ENCODE measurements at regions not wholly inside any gene's neighbourhood (a gene's known extent, or its start where the extent isn't known, plus 50 kb on each side); places are given as distances from the start of the nearest gene placed in this dataset.

- TF ChIP-seq GATA3 (IDR thresholded peaks at IDR 0.05; ENCODE audit: low read depth, low read length) (no peak), GATA2 (IDR thresholded peaks at IDR 0.05; ENCODE audit: low read depth, low read length) (no peak)
These were observed 113.3 kb upstream of the RAD23B start for GRCh38 chr9:107169796-107170195.

- TF ChIP-seq GATA3 (IDR thresholded peaks at IDR 0.05; ENCODE audit: low read depth, low read length) (no peak), GATA2 (IDR thresholded peaks at IDR 0.05; ENCODE audit: low read depth, low read length) (no peak)
These were observed 112.3 kb upstream of the RAD23B start for GRCh38 chr9:107170801-107171200.

- TF ChIP-seq GATA2 (IDR thresholded peaks at IDR 0.05; ENCODE audit: low read depth, low read length), result no peak
- no peak for TF ChIP-seq GATA3 (IDR thresholded peaks at IDR 0.05; ENCODE audit: low read depth, low read length)
These were observed 110.7 kb upstream of the RAD23B start for GRCh38 chr9:107172160-107172978.

- no peak for TF ChIP-seq GATA3 (IDR thresholded peaks at IDR 0.05; ENCODE audit: low read depth, low read length)
- no peak for TF ChIP-seq GATA2 (IDR thresholded peaks at IDR 0.05; ENCODE audit: low read depth, low read length)
These were observed 110.1 kb upstream of the RAD23B start for GRCh38 chr9:107172979-107173347.

GRCh38 chr9:107173422-107174180, 109.5 kb upstream of the RAD23B start:
- TF ChIP-seq GATA2 (IDR thresholded peaks at IDR 0.05; ENCODE audit: low read depth, low read length) (no peak), GATA3 (IDR thresholded peaks at IDR 0.05; ENCODE audit: low read depth, low read length) (no peak)

GRCh38 chr9:107174441-107174840, 108.6 kb upstream of the RAD23B start:
- TF ChIP-seq GATA2 (IDR thresholded peaks at IDR 0.05; ENCODE audit: low read depth, low read length) (no peak), GATA3 (IDR thresholded peaks at IDR 0.05; ENCODE audit: low read depth, low read length) (no peak)

- no peak for TF ChIP-seq GATA2 (IDR thresholded peaks at IDR 0.05; ENCODE audit: low read depth, low read length)
- TF ChIP-seq GATA3 (IDR thresholded peaks at IDR 0.05; ENCODE audit: low read depth, low read length), result no peak
These were observed 108.0 kb upstream of the RAD23B start for GRCh38 chr9:107175041-107175440.

- TF ChIP-seq GATA2 (IDR thresholded peaks at IDR 0.05; ENCODE audit: low read depth, low read length), result no peak
- TF ChIP-seq GATA3 (IDR thresholded peaks at IDR 0.05; ENCODE audit: low read depth, low read length), result no peak
These were observed 107.2 kb upstream of the RAD23B start for GRCh38 chr9:107175816-107176435.

GRCh38 chr9:107176436-107177151, 106.5 kb upstream of the RAD23B start:
- TF ChIP-seq GATA3 (IDR thresholded peaks at IDR 0.05; ENCODE audit: low read depth, low read length) (no peak), GATA2 (IDR thresholded peaks at IDR 0.05; ENCODE audit: low read depth, low read length) (no peak)

- no peak for TF ChIP-seq GATA2 (IDR thresholded peaks at IDR 0.05; ENCODE audit: low read depth, low read length)
These were observed 105.7 kb upstream of the RAD23B start for GRCh38 chr9:107177243-107177839.

- TF ChIP-seq GATA2 (IDR thresholded peaks at IDR 0.05; ENCODE audit: low read depth, low read length) (no peak), GATA3 (IDR thresholded peaks at IDR 0.05; ENCODE audit: low read depth, low read length) (no peak)
These were observed 105.2 kb upstream of the RAD23B start for GRCh38 chr9:107177857-107178256.

- TF ChIP-seq GATA2 (IDR thresholded peaks at IDR 0.05; ENCODE audit: low read depth, low read length), result no peak
- no peak for TF ChIP-seq GATA3 (IDR thresholded peaks at IDR 0.05; ENCODE audit: low read depth, low read length)
These were observed 104.8 kb upstream of the RAD23B start for GRCh38 chr9:107178293-107178692.

GRCh38 chr9:107180206-107180605, 102.9 kb upstream of the RAD23B start:
- TF ChIP-seq GATA2 (IDR thresholded peaks at IDR 0.05; ENCODE audit: low read depth, low read length) (0 out of 2 replicates have a peak, but pooled peaks have one; percentile 31), GATA3 (IDR thresholded peaks at IDR 0.05; ENCODE audit: low read depth, low read length) (no peak)

- TF ChIP-seq GATA2 (IDR thresholded peaks at IDR 0.05; ENCODE audit: low read depth, low read length) (no peak), GATA3 (IDR thresholded peaks at IDR 0.05; ENCODE audit: low read depth, low read length) (no peak)
These were observed 99.9 kb upstream of the RAD23B start for GRCh38 chr9:107183176-107183575.
